K562 (cell line): ENCODE measurements at regions not wholly inside any gene's neighbourhood (a gene's known extent, or its start where the extent isn't known, plus 50 kb on each side); places are given as distances from the start of the nearest gene placed in this dataset.

Experiments
- ATF6 ChIP-seq: sonication (generic); formaldehyde crosslinking; IDR thresholded peaks from 2 replicates; pipeline ENCODE4 v1.4.0; 2020; ENCODE audit warnings: mild to moderate bottlenecking, missing genetic modification reagents
- CTCF ChIP-seq, 3 experiments: IDR thresholded peaks in 2 of 3; conservative IDR thresholded peaks in 1 of 3; 2 replicates each; pipeline ENCODE4 v1.5.1; 2011 to 2012; ENCODE audit warnings: low read length in 3 of 3, mild to moderate bottlenecking in 3 of 3, control low read depth in 2 of 3, improper control_type of control experiment in 1 of 3, inconsistent platforms in 1 of 3, low read depth in 1 of 3, mixed read lengths in 1 of 3, moderate library complexity in 1 of 3; ENCODE audit not compliant: insufficient read depth in 2 of 3
- FOXM1 ChIP-seq, 2 experiments: fragments of 450-650 bp in 1 of 2; sonication (generic) in 1 of 2; formaldehyde crosslinking in 1 of 2; IDR thresholded peaks; 2 replicates each; pipeline versions ENCODE4 v1.6.1 to v1.9.0; 2017 to 2022; ENCODE audit warnings: low read depth in 2 of 2, mild to moderate bottlenecking in 2 of 2, missing genetic modification reagents in 1 of 2, moderate library complexity in 1 of 2
- KLF1 ChIP-seq: fragments of 450-650 bp; IDR thresholded peaks from 2 replicates; pipeline ENCODE4 v1.6.1; 2016; ENCODE audit warnings: missing genetic modification characterization, missing compliant biosample characterization
- MAX ChIP-seq: sonication (generic); formaldehyde crosslinking; IDR thresholded peaks from 2 replicates; pipeline ENCODE4 v1.9.0; 2022; ENCODE audit warnings: mild to moderate bottlenecking, missing genetic modification reagents
- SAP30 ChIP-seq: fragments of 200-600 bp; sonication (generic); IDR thresholded peaks from 2 replicates; pipeline ENCODE4 v1.6.1; 2012; ENCODE audit warnings: borderline replicate concordance, low read depth, mild to moderate bottlenecking, moderate library complexity, low read length, control low read depth, inconsistent platforms; ENCODE audit not compliant: insufficient read depth, poor library complexity, severe bottlenecking
- WHSC1 ChIP-seq: IDR thresholded peaks from one replicate; pipeline ENCODE4 v1.6.1; 2012; ENCODE audit warnings: low read length, control low read depth, inconsistent platforms
- ZNF12 ChIP-seq: sonication (generic); formaldehyde crosslinking; IDR thresholded peaks from 2 replicates; pipeline ENCODE4 v1.4.0; 2020; ENCODE audit warnings: mild to moderate bottlenecking, missing genetic modification reagents
- ZNF57 ChIP-seq: fragments of 450-650 bp; formaldehyde crosslinking; IDR thresholded peaks from 2 replicates; pipeline ENCODE4 v1.4.0; 2020; ENCODE audit warnings: mild to moderate bottlenecking, moderate library complexity

GRCh38 chr6:90385759-90386313 lies 89.2 kb upstream of the BACH2 start:
- TF ChIP-seq SAP30 (no peak), CTCF (IDR thresholded peaks at IDR 0.05 in 2 of 3, conservative IDR thresholded peaks at IDR 0.05 in 1 of 3; ENCODE audit: insufficient read depth in 2 of 3, low read depth in 1 of 3, low read length in 3 of 3) (no peak), MAX (CRISPR knock-in tag) (no peak), ZNF57 (CRISPR knock-in tag) (no peak), ZNF12 (CRISPR knock-in tag) (no peak), FOXM1 (IDR thresholded peaks at IDR 0.05; ENCODE audit: low read depth) (no peak), FOXM1 (CRISPR knock-in tag; IDR thresholded peaks at IDR 0.05; ENCODE audit: low read depth) (no peak), ATF6 (CRISPR knock-in tag) (no peak), WHSC1 (no peak), KLF1 (tag) (no peak)
